GM18499 (cell line): ENCODE measurements at regions not wholly inside any gene's neighbourhood (a gene's known extent, or its start where the extent isn't known, plus 50 kb on each side); places are given as distances from the start of the nearest gene placed in this dataset.
"Not testable (repeated sequence)": the region's sequence is repeated elsewhere in the genome, so short reads cannot be mapped to it uniquely, and the experiment has no call there.

ENCODE experiments used
- ATAC-seq: cut with Tn5 transposase; IDR thresholded peaks from one replicate; pipeline ENCODE4 v1.9.1; 2021; ENCODE audit warnings: moderate number of reproducible peaks; ENCODE audit not compliant: insufficient read depth, unreplicated experiment

GRCh38 chr4:18767921-18768320 lies 746.4 kb upstream of the LCORL start:
- no peak for ATAC-seq

- no peak for ATAC-seq
These were observed 735.1 kb upstream of the LCORL start for GRCh38 chr4:18756671-18757070.

- no peak for ATAC-seq
These were observed 732.6 kb upstream of the LCORL start for GRCh38 chr4:18754180-18754579.

- no peak for ATAC-seq
These were observed 729.5 kb upstream of the LCORL start for GRCh38 chr4:18751083-18751482.

GRCh38 chr4:18749391-18749790 lies 727.8 kb upstream of the LCORL start:
- ATAC-seq = no peak

GRCh38 chr4:18736551-18736950 lies 715.0 kb upstream of the LCORL start:
- ATAC-seq = no peak

GRCh38 chr4:18735740-18736268 lies 714.2 kb upstream of the LCORL start:
- no peak for ATAC-seq

GRCh38 chr4:18734405-18734804 lies 712.9 kb upstream of the LCORL start:
- no peak for ATAC-seq

GRCh38 chr4:18733961-18734360 lies 712.4 kb upstream of the LCORL start:
- ATAC-seq = no peak

GRCh38 chr4:18722748-18723191 lies 701.2 kb upstream of the LCORL start:
- ATAC-seq = no peak

GRCh38 chr4:18698119-18698883 lies 676.7 kb upstream of the LCORL start:
- ATAC-seq = no peak

GRCh38 chr4:18695733-18696527 lies 674.4 kb upstream of the LCORL start:
- no peak for ATAC-seq

- no peak for ATAC-seq
These were observed 670.1 kb upstream of the LCORL start for GRCh38 chr4:18691431-18692200.

GRCh38 chr4:18690291-18690955 lies 668.9 kb upstream of the LCORL start:
- no peak for ATAC-seq

GRCh38 chr4:18689308-18690115 lies 668.0 kb upstream of the LCORL start:
- ATAC-seq = no peak

GRCh38 chr4:18688351-18688750 lies 666.8 kb upstream of the LCORL start:
- not testable (repeated sequence) for ATAC-seq

GRCh38 chr4:18686338-18687037 lies 664.9 kb upstream of the LCORL start:
- ATAC-seq = no peak

GRCh38 chr4:18684932-18685331 lies 663.4 kb upstream of the LCORL start:
- ATAC-seq = no peak

GRCh38 chr4:18676526-18676915 lies 655.0 kb upstream of the LCORL start:
- ATAC-seq = no peak
